Right atrium auricular region (tissue), 2 donors: ENCODE measurements at regions not wholly inside any gene's neighbourhood (a gene's known extent, or its start where the extent isn't known, plus 50 kb on each side); places are given as distances from the start of the nearest gene placed in this dataset.

Experiments used
- DNase-seq: peaks from one replicate; pipeline ENCODE4 v3.0.0-alpha.2; 2019; ENCODE audit warnings: low spot score
- H3K27ac ChIP-seq, 2 donors: fragments of 200-600 bp; sonication (generic); 1 replicate in 1 of 2; 2 replicates in 1 of 2; pipeline ENCODE4 v1.5.1; 2016 to 2019
- H3K27me3 ChIP-seq, 2 donors: fragments of 200-600 bp; sonication (generic); one replicate each; pipeline versions ENCODE4 v1.5.1 to v1.6.0; 2017 to 2019
- H3K36me3 ChIP-seq: fragments of 200-600 bp; sonication (generic); one replicate; pipeline ENCODE4 v1.5.1; 2016
- H3K4me1 ChIP-seq, 2 donors: fragments of 200-600 bp; sonication (generic); one replicate each; pipeline versions ENCODE4 v1.5.1 to v1.6.0; 2017 to 2019
- H3K4me3 ChIP-seq, 2 donors: fragments of 200-600 bp; sonication (generic); 1 replicate in 1 of 2; 2 replicates in 1 of 2; pipeline ENCODE4 v1.5.1; 2017 to 2019; ENCODE audit warnings: mild to moderate bottlenecking in 1 of 2, moderate library complexity in 1 of 2
- H3K9me3 ChIP-seq, 2 donors: fragments of 200-600 bp; sonication (generic); one replicate each; pipeline ENCODE4 v1.5.1; 2019
- TF ChIP-seq, protein P1 (sequence below), 2 donors: fragments of 200-600 bp; sonication (generic); IDR thresholded peaks; one replicate each; pipeline ENCODE4 v1.5.1; 2019; ENCODE audit warnings: antibody characterized with exemption in 2 of 2

GRCh38 chr18:71831039-71831438, 713.1 kb downstream of the CBLN2 start:
- Histone ChIP-seq H3K9me3 (no peaks in the 10 kb centered on the region), H3K36me3 (no peaks in the 10 kb centered on the region), H3K27ac (no peak overlapping the region), H3K27me3 (no peaks in the 10 kb centered on the region), H3K4me1 (no peaks in the 10 kb centered on the region), H3K4me3 (no peak overlapping the region)
- TF ChIP-seq, protein P1, sequence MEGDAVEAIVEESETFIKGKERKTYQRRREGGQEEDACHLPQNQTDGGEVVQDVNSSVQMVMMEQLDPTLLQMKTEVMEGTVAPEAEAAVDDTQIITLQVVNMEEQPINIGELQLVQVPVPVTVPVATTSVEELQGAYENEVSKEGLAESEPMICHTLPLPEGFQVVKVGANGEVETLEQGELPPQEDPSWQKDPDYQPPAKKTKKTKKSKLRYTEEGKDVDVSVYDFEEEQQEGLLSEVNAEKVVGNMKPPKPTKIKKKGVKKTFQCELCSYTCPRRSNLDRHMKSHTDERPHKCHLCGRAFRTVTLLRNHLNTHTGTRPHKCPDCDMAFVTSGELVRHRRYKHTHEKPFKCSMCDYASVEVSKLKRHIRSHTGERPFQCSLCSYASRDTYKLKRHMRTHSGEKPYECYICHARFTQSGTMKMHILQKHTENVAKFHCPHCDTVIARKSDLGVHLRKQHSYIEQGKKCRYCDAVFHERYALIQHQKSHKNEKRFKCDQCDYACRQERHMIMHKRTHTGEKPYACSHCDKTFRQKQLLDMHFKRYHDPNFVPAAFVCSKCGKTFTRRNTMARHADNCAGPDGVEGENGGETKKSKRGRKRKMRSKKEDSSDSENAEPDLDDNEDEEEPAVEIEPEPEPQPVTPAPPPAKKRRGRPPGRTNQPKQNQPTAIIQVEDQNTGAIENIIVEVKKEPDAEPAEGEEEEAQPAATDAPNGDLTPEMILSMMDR (IDR thresholded peaks at IDR 0.05): no peak
- DNase-seq: no peak

- no peaks in the 10 kb centered on the region for H3K27me3 ChIP-seq
- no peak overlapping the region for H3K4me3 ChIP-seq
- TF ChIP-seq, protein P1 (IDR thresholded peaks at IDR 0.05): no peak
- H3K4me1 ChIP-seq: no peaks in the 10 kb centered on the region
- no peak overlapping the region for H3K27ac ChIP-seq
- no peaks in the 10 kb centered on the region for H3K36me3 ChIP-seq
- no peaks in the 10 kb centered on the region for H3K9me3 ChIP-seq
- DNase-seq: no peak
Observed at GRCh38 chr18:71827301-71827700, 716.8 kb downstream of the CBLN2 start.

DNA sequence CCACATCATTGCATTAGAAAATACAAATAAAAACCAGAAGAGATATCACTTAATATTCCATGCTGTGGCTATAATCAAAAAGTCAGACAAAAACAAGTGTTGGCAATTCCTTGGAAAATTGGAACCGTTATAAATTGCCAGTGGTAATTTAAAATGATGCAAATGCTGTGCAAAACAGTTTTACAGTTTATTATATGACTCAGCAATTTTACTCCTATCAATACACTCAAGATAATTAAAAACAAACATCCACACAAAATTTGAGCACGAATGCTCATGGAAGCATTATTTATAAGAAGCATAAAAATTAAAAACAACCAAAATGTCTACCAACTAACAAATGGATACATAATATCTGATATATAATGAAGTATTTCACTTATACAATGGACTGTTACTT, 728.8 kb downstream of the CBLN2 start:
- Histone ChIP-seq H3K4me3 (no peak overlapping the region), H3K27ac (no peak overlapping the region), H3K36me3 (no peaks in the 10 kb centered on the region), H3K9me3 (no peaks in the 10 kb centered on the region), H3K27me3 (no peaks in the 10 kb centered on the region), H3K4me1 (no peaks in the 10 kb centered on the region)
- TF ChIP-seq, protein P1 (IDR thresholded peaks at IDR 0.05): no peak
- no peak for DNase-seq

- TF ChIP-seq, protein P1 (IDR thresholded peaks at IDR 0.05): no peak
Observed at GRCh38 chr18:71809711-71810110, 734.4 kb downstream of the CBLN2 start.

GRCh38 chr18:71808616-71809015, 735.5 kb downstream of the CBLN2 start:
- Histone ChIP-seq H3K36me3 (no peaks in the 10 kb centered on the region), H3K4me1 (no peaks in the 10 kb centered on the region), H3K27me3 (no peaks in the 10 kb centered on the region), H3K4me3 (no peak overlapping the region), H3K27ac (no peak overlapping the region), H3K9me3 (peaks cover 0 to 4% of the 10 kb centered on the region in 2 donors)
- no peak for DNase-seq
- TF ChIP-seq, protein P1 (IDR thresholded peaks at IDR 0.05): no peak

More at GRCh38 chr18:71809711-71810110, 734.4 kb downstream of the CBLN2 start:
- Histone ChIP-seq H3K27me3 (no peaks in the 10 kb centered on the region), H3K27ac (no peak overlapping the region), H3K4me1 (no peaks in the 10 kb centered on the region), H3K4me3 (no peak overlapping the region), H3K9me3 (peaks cover 0 to 4% of the 10 kb centered on the region in 2 donors), H3K36me3 (no peaks in the 10 kb centered on the region)
- no peak for DNase-seq

DNA sequence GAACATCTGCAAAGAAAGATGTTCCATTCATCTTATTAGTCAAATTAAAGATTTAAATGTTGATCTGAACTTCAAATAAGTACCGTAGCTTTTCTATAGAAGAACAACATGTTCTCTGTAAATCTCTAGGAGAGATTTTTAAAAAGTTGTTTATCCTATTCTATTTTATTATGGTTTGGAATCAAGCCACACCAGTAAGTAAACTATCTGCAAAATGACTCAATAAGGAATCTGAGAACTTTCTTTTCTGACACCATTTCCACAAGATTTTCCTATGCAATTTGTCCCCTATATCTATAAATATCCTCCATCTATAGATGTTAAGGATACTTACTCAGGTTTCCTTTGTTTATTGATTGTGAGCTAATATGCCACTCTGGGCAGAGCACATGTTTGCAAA, 736.6 kb downstream of the CBLN2 start:
- H3K9me3 ChIP-seq: peaks cover 0 to 4% of the 10 kb centered on the region in 2 donors
- no peak for DNase-seq
- TF ChIP-seq, protein P1 (IDR thresholded peaks at IDR 0.05): no peak
- no peak overlapping the region for H3K27ac ChIP-seq
- no peaks in the 10 kb centered on the region for H3K4me1 ChIP-seq
- no peak overlapping the region for H3K4me3 ChIP-seq
- H3K27me3 ChIP-seq: no peaks in the 10 kb centered on the region
- no peaks in the 10 kb centered on the region for H3K36me3 ChIP-seq
